Kidney tubule cell (primary cell): ENCODE measurements at regions not wholly inside any gene's neighbourhood (a gene's known extent, or its start where the extent isn't known, plus 50 kb on each side); places are given as distances from the start of the nearest gene placed in this dataset.
"Not testable (repeated sequence)": the region's sequence is repeated elsewhere in the genome, so short reads cannot be mapped to it uniquely, and the experiment has no call there.

ENCODE experiments used
- DNase-seq: peaks from one replicate; pipeline ENCODE4 v3.0.0-alpha.2; 2018; ENCODE audit warnings: low spot score

DNA sequence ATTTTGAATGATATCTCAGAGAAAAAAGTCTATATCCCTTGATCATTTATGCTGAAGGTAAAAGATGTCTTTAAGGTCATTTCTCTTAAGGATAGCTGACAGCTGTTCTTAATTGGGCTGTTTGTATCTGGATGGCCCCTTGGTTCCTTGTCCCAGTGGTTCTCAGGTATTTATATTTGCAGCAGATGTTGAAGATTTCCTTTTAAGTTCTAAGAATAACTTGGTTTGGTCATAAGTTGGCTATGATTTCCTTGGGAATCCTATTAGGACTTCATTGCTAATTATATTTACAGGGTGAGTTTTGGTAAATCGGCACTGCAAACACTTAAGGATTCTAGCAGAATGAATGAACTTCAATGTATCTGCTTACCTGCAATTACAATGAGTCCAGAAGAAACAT lies 460.4 kb upstream of the SGO1 start:
- DNase-seq, result no peak

- no peak for DNase-seq
Observed at GRCh38 chr3:20645340-20645739, 459.3 kb upstream of the SGO1 start.

- DNase-seq, result peak; percentile 34
Observed at GRCh38 chr3:20637729-20638128, 451.7 kb upstream of the SGO1 start.

DNA sequence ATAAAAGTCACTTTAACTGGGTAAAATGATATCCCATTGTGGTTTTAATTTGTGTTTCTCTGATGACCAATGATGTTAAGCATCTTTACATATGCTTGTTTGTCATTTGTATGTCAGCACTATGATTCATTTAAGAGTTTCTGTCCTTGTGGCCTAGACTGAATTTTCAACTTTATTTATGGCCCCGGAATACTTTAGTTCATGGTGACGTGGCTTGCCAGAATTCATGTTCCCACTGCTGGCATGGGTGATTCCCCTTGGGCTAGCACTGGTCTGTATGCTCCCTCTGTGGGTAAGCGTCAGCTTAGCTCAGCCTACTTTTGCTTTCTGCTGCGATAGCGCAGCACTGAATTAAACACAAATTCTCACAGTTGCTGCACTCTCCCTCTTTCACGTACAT lies 436.3 kb upstream of the SGO1 start:
- no peak for DNase-seq

DNA sequence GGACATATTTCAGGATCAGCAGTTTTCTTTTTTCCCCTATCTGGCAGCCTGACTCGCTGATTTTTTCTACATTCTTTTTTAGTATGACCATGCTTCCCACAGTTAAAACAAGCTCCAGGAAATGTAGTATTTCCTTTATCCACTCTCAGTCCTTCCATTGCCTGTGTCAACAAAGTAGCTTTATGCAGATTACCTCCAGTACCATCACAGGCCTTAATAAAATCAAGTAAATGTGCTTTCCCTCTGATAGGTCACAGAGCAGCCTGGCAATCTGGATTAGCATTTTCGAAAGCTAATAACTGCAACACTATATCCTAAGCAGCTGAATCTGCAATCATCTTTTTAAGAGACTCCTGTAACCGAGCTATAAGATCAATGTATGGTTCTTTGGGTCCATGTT lies 432.6 kb upstream of the SGO1 start:
- not testable (repeated sequence) for DNase-seq

- not testable (repeated sequence) for DNase-seq
Observed at GRCh38 chr3:20618181-20618580, 432.2 kb upstream of the SGO1 start.

DNA sequence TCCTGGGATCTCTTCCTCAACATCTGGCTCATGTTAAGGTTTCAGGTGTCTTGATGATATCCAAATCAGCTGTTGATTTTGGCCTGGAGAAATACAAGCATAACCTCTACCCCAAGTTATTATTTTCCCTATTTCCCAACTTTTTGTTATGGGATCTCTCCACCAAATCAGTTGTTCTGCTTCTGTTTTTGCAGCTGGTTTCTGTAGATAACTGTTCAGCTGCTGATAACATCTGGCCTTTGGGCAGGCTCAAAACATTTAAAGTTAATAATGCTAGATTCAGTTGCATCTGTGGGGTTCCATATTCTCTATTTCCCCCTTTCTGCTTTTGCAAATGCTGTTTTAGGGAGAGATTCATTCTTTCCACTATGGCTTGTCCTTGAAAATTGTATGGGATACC lies 430.0 kb upstream of the SGO1 start:
- not testable (repeated sequence) for DNase-seq

- peak; percentile 11 for DNase-seq
Observed at GRCh38 chr3:20608054-20608738, 422.2 kb upstream of the SGO1 start.

- no peak for DNase-seq
Observed at GRCh38 chr3:20604659-20605058, 418.7 kb upstream of the SGO1 start.

DNA sequence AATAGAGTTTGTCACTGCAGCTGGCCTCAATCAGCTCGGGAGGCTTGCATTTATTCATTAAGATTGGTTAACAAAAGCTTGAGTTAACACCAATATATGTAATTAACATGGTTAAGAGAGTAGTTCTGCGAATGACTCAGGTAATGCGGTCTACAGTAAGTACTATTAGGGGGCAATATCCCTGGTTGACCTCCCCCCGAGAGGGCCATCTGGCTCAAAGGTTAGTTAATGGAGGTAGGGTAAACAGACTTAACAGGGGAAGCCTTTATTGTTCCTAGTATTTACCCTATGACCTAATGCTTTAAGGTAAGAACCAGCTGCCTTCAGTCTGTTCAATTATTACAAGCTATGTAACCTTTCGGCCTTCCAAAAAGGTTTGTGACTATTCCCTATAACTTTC lies 403.3 kb upstream of the SGO1 start:
- DNase-seq, result no peak

GRCh38 chr3:20588781-20589180 lies 402.8 kb upstream of the SGO1 start:
- DNase-seq, result no peak

DNA sequence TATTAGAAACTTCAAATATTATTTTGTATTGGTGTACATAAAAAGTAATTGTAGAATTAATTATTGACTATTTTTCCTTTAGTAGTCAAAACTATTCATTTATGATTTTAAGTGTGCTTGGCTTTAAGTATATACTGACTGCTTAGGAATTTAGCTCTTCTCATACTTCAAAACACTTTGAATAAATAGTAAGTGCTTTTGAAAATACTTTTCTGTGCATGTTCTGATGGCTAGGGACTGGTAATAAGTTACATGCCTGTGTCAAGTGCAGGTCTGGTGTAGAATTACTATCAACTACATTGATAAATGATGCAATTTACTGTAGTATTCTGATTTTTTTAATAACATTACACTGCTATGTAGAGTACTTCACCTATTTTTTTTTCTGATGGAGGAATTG lies 397.6 kb upstream of the SGO1 start:
- no peak for DNase-seq

GRCh38 chr3:20576228-20576627 lies 390.2 kb upstream of the SGO1 start:
- DNase-seq, result no peak

GRCh38 chr3:20575146-20575545 lies 389.1 kb upstream of the SGO1 start:
- DNase-seq, result peak; percentile 82

GRCh38 chr3:20574746-20575145 lies 388.7 kb upstream of the SGO1 start:
- DNase-seq, result peak; percentile 87

DNA sequence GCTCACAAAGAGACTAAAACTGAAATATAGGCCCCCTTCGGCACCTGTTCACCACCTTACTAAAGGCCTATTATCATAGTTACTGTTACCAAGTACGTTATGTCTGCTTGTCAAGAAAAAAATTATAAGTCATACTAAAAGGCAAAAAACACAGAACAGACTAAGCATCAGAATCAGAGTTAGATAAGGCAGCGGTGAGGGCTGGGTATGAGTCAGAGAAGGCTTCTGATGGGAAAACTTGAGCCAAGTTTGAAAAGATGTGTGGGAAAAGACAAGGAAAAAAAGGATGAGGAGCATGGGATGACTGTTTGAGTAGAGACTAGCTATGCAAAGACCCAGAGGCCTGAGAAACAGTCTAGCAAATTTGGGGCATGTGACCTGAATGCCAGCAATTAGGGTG lies 387.2 kb upstream of the SGO1 start:
- no peak for DNase-seq

- DNase-seq, result no peak
Observed at GRCh38 chr3:20572473-20572872, 386.5 kb upstream of the SGO1 start.

- no peak for DNase-seq
Observed at GRCh38 chr3:20569310-20569709, 383.3 kb upstream of the SGO1 start.

- no peak for DNase-seq
Observed at GRCh38 chr3:20564966-20565365, 379.0 kb upstream of the SGO1 start.

GRCh38 chr3:20563985-20564384 lies 378.0 kb upstream of the SGO1 start:
- no peak for DNase-seq

- DNase-seq, result no peak
Observed at GRCh38 chr3:20563251-20563650, 377.2 kb upstream of the SGO1 start.

GRCh38 chr3:20561166-20561565 lies 375.2 kb upstream of the SGO1 start:
- DNase-seq, result peak; percentile 66

DNA sequence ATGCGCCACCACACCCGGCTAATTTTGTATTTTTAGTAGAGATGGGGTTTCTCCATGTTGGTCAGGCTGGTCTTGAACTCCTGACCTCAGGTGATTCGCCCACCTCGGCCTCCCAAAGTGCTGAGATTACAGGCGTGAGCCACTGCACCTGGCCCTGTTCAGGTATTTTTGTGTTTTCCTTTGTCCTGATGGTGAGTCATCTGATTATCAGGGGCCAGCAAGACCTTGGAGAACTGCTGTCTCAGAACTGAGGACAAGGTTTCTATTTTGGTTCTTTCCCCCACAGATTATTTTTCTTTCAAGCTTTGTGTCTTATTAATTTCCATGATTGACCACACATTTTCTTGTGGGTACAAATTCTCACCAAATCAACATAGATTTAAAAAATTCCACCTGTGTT lies 374.4 kb upstream of the SGO1 start:
- peak; percentile 81 for DNase-seq

GRCh38 chr3:20558161-20558560 lies 372.2 kb upstream of the SGO1 start:
- peak; percentile 19 for DNase-seq

- DNase-seq, result no peak
Observed at GRCh38 chr3:20556661-20557060, 370.7 kb upstream of the SGO1 start.
